PC-3 (cell line): ENCODE measurements at regions not wholly inside any gene's neighbourhood (a gene's known extent, or its start where the extent isn't known, plus 50 kb on each side); places are given as distances from the start of the nearest gene placed in this dataset.

Source experiments
- ATAC-seq: fragments of 200-7000 bp; cut with Tn5 transposase; 2 replicates; pipeline ENCODE4 v1.9.1; 2020; ENCODE audit warnings: mild to moderate bottlenecking, moderate library complexity
- BruUV-seq: library from RNA; stranded (reverse); fragments of 400-500 nt; replicated peaks from 2 replicates; lab custom pipeline; 2021; lab: Mats Ljungman, UMichigan
- CTCF ChIA-PET: fragments of 300-600 bp; sonication (Branson Sonifier 250); formaldehyde crosslinking; loops from one replicate; lab custom pipeline; 2022; ENCODE audit warnings: antibody characterized with exemption; lab: Charles Lee
- POLR2A ChIA-PET: fragments of 300-600 bp; sonication (Branson Sonifier 250); formaldehyde crosslinking; loops from one replicate; lab custom pipeline; 2022; ENCODE audit warnings: antibody characterized with exemption; ENCODE audit not compliant: unreplicated experiment; lab: Charles Lee
- DNase-seq: peaks from one replicate; pipeline ENCODE4 v3.0.0-alpha.2; 2015
- H2AFZ ChIP-seq: fragments of 300-600 bp; sonication (generic); 2 replicates; pipeline ENCODE4 v1.6.0; 2016; ENCODE audit warnings: antibody characterized with exemption, low read length
- H3F3A ChIP-seq: fragments of 300-600 bp; sonication (generic); one replicate; pipeline ENCODE4 v1.6.0; 2017; ENCODE audit warnings: antibody characterized with exemption, low read length, control low read depth, mild to moderate bottlenecking; ENCODE audit not compliant: unreplicated experiment
- H3K27ac ChIP-seq: fragments of 300-600 bp; sonication (generic); 2 replicates; pipeline ENCODE4 v1.5.1; 2016; ENCODE audit warnings: mild to moderate bottlenecking, low read length
- H3K27me3 ChIP-seq: fragments of 300-600 bp; sonication (generic); 2 replicates; pipeline ENCODE4 v1.6.1; 2016; ENCODE audit warnings: low read length, mixed read lengths
- H3K36me3 ChIP-seq: fragments of 300-600 bp; sonication (generic); 2 replicates; pipeline ENCODE4 v1.6.1; 2016; ENCODE audit warnings: low read depth, mixed run types, low read length, mixed read lengths
- H3K4me1 ChIP-seq: fragments of 300-600 bp; sonication (generic); 2 replicates; pipeline ENCODE4 v1.5.1; 2016; ENCODE audit warnings: low read length; ENCODE audit not compliant: insufficient read depth
- H3K4me2 ChIP-seq: fragments of 300-600 bp; sonication (generic); 2 replicates; pipeline ENCODE4 v1.6.0; 2016; ENCODE audit warnings: low read length
- H3K4me3 ChIP-seq: fragments of 300-600 bp; sonication (generic); 2 replicates; pipeline ENCODE4 v1.5.1; 2016; ENCODE audit warnings: mild to moderate bottlenecking, low read length, mixed read lengths
- H3K79me2 ChIP-seq: fragments of 300-600 bp; sonication (generic); 2 replicates; pipeline ENCODE4 v1.6.1; 2017; ENCODE audit warnings: low read length, mixed read lengths
- H3K9ac ChIP-seq: fragments of 300-600 bp; sonication (generic); 2 replicates; pipeline ENCODE4 v1.6.0; 2016; ENCODE audit warnings: mild to moderate bottlenecking, low read length
- H3K9me2 ChIP-seq: fragments of 300-600 bp; sonication (generic); replicated peaks from 2 replicates; pipeline ENCODE4 v1.6.1; 2016; ENCODE audit warnings: mixed run types, low read length, mixed read lengths
- H3K9me3 ChIP-seq: fragments of 300-600 bp; sonication (generic); 2 replicates; pipeline ENCODE4 v1.6.1; 2016; ENCODE audit warnings: low read length, mixed read lengths
- H4K20me1 ChIP-seq: fragments of 300-600 bp; sonication (generic); 2 replicates; pipeline ENCODE4 v1.6.1; 2016; ENCODE audit warnings: low read length, mixed read lengths
- EZH2 ChIP-seq: fragments of 300-600 bp; sonication (generic); IDR thresholded peaks from one replicate; pipeline ENCODE4 v1.6.1; 2017; ENCODE audit warnings: antibody characterized with exemption, mild to moderate bottlenecking, low read length; ENCODE audit not compliant: unreplicated experiment
- EZH2phosphoT487 ChIP-seq: fragments of 300-600 bp; sonication (generic); IDR thresholded peaks from 2 replicates; pipeline ENCODE4 v1.6.1; 2018; ENCODE audit warnings: mild to moderate bottlenecking, antibody characterized with exemption, low read length, borderline replicate concordance
- intact Hi-C: fragments of 100-400 bp; cut with micrococcal nuclease; formaldehyde crosslinking; loops from 2 replicates; pipeline ENCODE4 v1.9.0; 2023
- TF ChIP-seq, protein P1 (sequence below): fragments of 300-600 bp; sonication (generic); conservative IDR thresholded peaks from 2 replicates; pipeline ENCODE4 v1.5.1; 2017; ENCODE audit warnings: antibody characterized with exemption, low read depth, mild to moderate bottlenecking, low read length

DNA sequence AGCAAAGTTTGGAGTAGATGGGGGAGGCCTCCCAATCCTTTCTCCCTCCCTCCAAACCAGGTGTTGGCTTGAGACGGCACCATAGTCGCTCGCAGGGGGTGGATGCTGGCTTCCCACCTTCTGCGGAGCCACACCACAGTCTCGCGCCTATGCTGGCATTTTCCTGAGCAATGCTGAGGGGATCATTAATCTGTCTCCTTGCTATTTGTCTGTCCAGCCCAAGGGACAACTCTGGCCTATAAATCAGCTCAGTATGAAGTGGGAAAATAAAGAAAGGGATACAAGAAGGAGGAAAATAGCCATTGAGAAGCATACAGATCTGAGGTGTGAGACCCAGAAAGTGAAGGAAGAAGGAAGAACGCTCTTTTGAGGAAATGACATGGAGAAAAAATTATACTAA, 53.5 kb upstream of the CADM1 start:
- ChIA-PET CTCF (no interaction called here), POLR2A (no interaction called here)
- Histone ChIP-seq H3K4me1 (no peaks in the 10 kb centered on the region), H3K27ac (no peak overlapping the region), H3F3A (no peaks in the 10 kb centered on the region), H3K4me3 (no peak overlapping the region), H3K9ac (no peak overlapping the region), H3K36me3 (no peaks in the 10 kb centered on the region), H3K9me2 (no peaks in the 10 kb centered on the region), H2AFZ (no peak overlapping the region), H4K20me1 (no peaks in the 10 kb centered on the region), H3K79me2 (no peaks in the 10 kb centered on the region), H3K9me3 (peaks cover 29% of the 10 kb centered on the region), H3K27me3 (no peaks in the 10 kb centered on the region), H3K4me2 (no peak overlapping the region)
- ATAC-seq (no peak), DNase-seq (no peak)
- intact Hi-C loops = no loop called here
- BruUV-seq = no TSS peak
- TF ChIP-seq, protein P1, sequence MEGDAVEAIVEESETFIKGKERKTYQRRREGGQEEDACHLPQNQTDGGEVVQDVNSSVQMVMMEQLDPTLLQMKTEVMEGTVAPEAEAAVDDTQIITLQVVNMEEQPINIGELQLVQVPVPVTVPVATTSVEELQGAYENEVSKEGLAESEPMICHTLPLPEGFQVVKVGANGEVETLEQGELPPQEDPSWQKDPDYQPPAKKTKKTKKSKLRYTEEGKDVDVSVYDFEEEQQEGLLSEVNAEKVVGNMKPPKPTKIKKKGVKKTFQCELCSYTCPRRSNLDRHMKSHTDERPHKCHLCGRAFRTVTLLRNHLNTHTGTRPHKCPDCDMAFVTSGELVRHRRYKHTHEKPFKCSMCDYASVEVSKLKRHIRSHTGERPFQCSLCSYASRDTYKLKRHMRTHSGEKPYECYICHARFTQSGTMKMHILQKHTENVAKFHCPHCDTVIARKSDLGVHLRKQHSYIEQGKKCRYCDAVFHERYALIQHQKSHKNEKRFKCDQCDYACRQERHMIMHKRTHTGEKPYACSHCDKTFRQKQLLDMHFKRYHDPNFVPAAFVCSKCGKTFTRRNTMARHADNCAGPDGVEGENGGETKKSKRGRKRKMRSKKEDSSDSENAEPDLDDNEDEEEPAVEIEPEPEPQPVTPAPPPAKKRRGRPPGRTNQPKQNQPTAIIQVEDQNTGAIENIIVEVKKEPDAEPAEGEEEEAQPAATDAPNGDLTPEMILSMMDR = no peak
- TF ChIP-seq EZH2 (no peak), EZH2phosphoT487 (no peak)

DNA sequence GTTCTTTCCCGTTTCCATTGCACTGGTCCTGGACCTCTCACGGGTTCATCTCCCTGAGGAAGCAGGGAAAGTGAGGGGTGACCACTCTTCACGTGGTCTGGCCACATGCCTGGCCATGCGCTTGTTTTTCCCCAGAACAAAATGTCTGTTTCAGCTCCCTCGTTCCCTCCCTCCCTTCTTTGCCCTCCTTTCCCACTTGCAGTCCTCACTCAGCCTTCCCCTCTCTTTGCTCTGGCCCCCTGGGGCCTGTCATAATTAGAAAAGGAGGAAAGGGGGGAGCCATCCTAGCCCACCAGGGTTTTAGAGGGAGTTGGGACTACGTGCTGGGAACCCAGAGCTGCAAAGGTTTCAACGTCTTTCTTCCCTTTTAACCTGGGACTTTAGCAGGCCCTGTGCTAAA, 52.8 kb upstream of the CADM1 start:
- no peak overlapping the region for H3K27ac ChIP-seq
- TF ChIP-seq, protein P1 = no peak
- TF ChIP-seq EZH2 = no peak
- no peak for TF ChIP-seq EZH2phosphoT487
- no TSS peak for BruUV-seq
- H3K27me3 ChIP-seq = no peaks in the 10 kb centered on the region
- no peak overlapping the region for H2AFZ ChIP-seq
- H3K9me3 ChIP-seq = peaks cover 32% of the 10 kb centered on the region
- no peaks in the 10 kb centered on the region for H3K4me1 ChIP-seq
- H4K20me1 ChIP-seq = no peaks in the 10 kb centered on the region
- H3K9me2 ChIP-seq = no peaks in the 10 kb centered on the region
- H3K4me2 ChIP-seq = no peak overlapping the region
- no peaks in the 10 kb centered on the region for H3K79me2 ChIP-seq
- intact Hi-C loops = no loop called here
- H3K36me3 ChIP-seq = no peaks in the 10 kb centered on the region
- ChIA-PET CTCF (no interaction called here), POLR2A (no interaction called here)
- ATAC-seq = no peak
- no peaks in the 10 kb centered on the region for H3F3A ChIP-seq
- H3K4me3 ChIP-seq = no peak overlapping the region
- H3K9ac ChIP-seq = no peak overlapping the region
- DNase-seq = no peak

DNA sequence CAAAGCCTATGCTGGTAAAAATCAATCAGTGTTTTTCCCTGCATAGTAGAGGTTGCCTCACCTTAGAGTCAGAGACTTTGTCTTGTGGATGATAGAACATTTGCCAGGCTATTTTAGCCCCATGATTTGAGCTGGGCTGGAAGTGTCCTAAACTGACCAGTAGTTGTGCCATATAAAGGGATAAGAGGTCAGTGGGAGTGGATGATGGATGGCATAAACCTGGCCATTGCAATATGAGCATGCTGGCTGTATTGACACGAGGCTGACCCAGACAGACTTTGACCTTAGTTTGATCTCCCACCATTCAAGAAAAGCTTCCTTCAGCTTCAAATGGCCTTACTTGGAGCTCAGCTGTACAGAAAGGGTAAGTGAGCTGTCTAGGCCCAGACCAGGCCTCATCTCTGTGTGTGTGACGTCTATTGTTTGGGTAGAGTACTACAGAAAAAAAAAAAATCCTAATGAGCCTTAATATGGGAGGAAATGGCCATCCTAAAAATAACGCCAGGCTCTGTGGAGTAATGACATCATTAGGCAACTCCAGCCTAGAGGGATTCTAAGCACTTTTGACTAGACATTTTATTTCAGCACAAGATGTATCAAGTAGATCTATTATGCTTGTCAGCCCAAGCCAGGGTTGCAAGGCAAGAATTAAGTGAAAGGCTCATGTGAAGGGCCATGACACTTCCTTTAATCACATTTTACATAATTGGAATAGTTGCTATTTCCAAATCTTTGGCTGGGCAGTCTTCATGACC, 51.3 kb upstream of the CADM1 start:
- ChIA-PET CTCF (no interaction called here), POLR2A (no interaction called here)
- Histone ChIP-seq H3K9me3 (peaks cover 32% of the 10 kb centered on the region), H3F3A (no peaks in the 10 kb centered on the region), H3K9me2 (no peaks in the 10 kb centered on the region), H3K27ac (no peak overlapping the region), H3K36me3 (no peaks in the 10 kb centered on the region), H3K79me2 (no peaks in the 10 kb centered on the region), H3K4me2 (no peak overlapping the region), H4K20me1 (no peaks in the 10 kb centered on the region), H3K4me3 (no peak overlapping the region), H3K9ac (no peak overlapping the region), H3K4me1 (no peaks in the 10 kb centered on the region), H2AFZ (no peak overlapping the region), H3K27me3 (no peaks in the 10 kb centered on the region)
- no TSS peak for BruUV-seq
- TF ChIP-seq EZH2 (no peak), EZH2phosphoT487 (no peak)
- TF ChIP-seq, protein P1 = no peak
- intact Hi-C loops = no loop called here
- DNase-seq = no peak
- no peak for ATAC-seq
